ENCODE measurements at regions not wholly inside any gene's neighbourhood (a gene's known extent, or its start where the extent isn't known, plus 50 kb on each side); places are given as distances from the start of the nearest gene placed in this dataset.
"Not testable (repeated sequence)": the region's sequence is repeated elsewhere in the genome, so short reads cannot be mapped to it uniquely, and the experiment has no call there.

GRCh38 chr1:229155472-229155871 lies 115.4 kb upstream of the RAB4A start:
- no peak for DNase-seq (ENCODE audit: low spot score)

DNA sequence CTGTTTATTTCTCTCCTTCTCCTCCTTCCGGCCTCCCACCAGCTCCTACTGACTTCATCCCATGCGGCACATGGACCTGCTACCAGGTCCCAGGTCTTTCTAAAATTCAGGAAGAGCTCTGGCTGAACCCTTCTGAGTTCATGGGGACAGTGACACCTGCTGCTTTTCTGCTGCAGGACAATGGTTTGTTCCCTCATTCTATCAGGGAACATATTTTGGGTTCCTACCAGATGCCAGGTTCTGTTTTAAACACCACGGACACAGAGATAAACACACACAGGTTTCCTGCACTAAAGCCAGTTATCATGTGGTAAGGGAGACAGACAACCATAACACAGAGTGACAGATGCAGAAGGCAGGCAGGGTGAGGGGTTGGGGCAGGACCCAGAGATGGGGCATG lies 114.0 kb upstream of the RAB4A start:
- DNase-seq (ENCODE audit: low spot score), result peak; percentile 56

DNA sequence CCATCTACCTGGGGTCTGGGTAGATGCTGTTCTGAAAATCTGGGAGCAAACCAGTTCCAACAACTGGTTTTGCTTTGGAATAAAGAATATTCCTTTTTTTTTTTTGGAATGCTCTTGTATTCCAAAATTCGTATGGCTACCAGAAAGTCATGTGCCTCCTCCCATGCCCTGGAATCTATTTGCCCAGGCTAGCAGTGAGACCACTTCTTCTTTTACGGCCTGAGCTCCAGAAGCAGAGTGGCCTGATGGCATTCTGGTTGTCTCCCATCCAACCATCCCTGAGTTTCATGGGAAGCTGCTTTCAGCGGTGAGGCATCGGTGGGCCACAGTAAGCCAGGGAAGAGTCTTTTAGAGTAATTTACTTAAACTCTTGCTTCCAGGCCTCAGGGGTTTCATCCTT lies 113.4 kb upstream of the RAB4A start:
- DNase-seq (ENCODE audit: low spot score), result no peak

DNA sequence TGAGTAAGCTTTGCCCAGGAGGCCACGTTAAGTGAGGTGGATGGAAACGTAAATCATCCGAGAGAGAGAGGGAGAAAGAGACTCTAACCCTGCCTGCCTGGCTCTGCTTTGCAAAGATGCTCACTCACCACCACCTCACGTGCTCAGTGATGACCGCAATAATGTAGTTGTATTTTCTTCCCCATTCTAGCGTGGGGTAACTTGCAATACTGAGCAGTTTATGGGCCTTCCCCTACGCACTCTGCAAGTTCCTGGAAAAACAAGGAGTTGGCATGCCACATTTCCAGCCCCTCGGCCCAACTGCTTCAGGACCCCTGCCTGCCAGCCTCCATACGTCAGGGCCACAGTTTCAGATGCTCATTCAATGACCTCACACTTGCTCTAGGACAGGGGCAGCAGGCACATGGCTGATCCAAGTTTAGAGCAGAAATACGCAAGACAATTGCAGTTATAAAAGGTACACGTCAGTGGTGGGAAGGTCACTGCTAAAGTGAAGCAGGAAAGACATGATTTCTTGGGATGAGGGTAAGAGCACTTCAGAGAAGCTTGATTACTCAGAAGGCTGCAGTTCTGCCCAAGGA lies 112.5 kb upstream of the RAB4A start:
- no peak for DNase-seq (ENCODE audit: low spot score)

- DNase-seq (ENCODE audit: low spot score), result no peak
Observed at GRCh38 chr1:229158927-229159326, 112.0 kb upstream of the RAB4A start.

GRCh38 chr1:229159668-229160544 lies 111.0 kb upstream of the RAB4A start:
- DNase-seq (ENCODE audit: low spot score), result no peak

GRCh38 chr1:229161740-229162139 lies 109.2 kb upstream of the RAB4A start:
- DNase-seq (ENCODE audit: low spot score), result no peak

DNA sequence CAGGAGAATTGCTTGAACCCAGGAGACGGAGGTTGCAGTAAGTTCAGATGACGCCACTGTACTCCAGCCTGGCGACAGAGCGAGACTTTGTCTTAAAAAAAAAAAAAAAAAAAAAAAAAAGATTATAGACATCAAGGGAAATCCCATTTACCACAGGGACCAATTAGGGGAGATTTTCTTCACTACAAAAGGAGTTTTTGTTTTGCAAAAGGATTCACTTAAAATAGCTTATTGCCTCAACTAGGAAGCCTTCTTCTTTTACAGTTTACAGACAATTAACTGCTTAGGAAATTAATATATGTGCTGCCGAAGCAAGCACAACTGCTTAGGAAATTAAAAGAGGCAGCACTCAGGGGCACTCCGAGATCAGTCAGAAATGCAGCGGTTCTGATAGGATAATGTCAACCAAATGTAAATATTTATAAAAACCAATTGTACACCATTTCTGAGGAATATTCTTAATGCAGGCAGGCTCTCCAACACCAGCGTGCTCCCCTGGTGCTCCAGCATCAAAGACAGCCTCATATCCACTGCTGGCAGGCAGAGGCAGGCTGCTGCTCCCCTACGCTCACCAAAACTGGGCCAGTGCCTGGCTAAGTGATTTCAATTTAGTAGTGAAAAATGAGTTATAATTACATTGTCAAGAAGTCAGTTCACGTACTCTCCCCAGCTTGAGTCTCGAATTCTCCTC lies 107.9 kb upstream of the RAB4A start:
- no peak for DNase-seq (ENCODE audit: low spot score)

DNA sequence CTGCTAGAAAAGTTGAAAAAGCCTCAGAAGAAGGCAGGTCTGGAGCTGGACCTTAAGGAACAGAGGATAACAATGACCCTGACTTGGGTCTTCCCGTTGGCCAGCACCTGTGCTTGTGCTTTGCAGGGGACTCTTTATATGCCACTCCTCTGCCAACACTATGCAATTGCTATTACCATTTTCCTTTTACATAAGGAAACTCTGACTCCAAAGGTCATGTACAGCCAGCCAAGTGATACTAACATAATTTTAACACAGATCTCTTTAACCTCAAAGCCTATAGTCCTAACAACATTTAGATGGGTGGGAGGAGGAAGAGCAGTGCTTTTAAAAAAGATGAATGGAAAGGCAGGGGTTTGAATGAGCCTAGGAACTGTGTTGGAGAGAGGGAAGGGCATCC lies 106.6 kb upstream of the RAB4A start:
- DNase-seq (ENCODE audit: low spot score), result no peak

GRCh38 chr1:229164836-229165735 lies 105.8 kb upstream of the RAB4A start:
- DNase-seq (ENCODE audit: low spot score), result no peak

- DNase-seq (ENCODE audit: low spot score), result no peak
Observed at GRCh38 chr1:229167318-229167717, 103.6 kb upstream of the RAB4A start.

DNA sequence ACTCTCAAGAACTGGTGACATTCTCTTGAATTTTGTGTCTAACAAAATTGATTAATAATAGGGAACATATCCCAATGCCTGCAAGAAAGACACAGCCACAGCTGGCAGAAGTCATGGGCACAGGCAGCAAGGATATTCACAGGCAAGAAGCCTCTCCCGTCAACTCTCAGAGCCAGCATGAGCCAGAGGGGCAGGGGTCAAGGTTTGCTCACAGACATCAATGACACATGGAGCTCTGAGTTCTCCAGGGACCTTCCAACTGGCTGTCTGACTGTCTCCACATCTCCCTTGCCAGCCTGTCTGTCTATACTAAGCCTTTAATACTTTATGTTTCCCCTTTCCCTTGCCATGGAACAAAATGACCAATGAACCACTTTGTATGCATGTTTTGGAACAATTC lies 101.5 kb upstream of the RAB4A start:
- no peak for DNase-seq (ENCODE audit: low spot score)

DNA sequence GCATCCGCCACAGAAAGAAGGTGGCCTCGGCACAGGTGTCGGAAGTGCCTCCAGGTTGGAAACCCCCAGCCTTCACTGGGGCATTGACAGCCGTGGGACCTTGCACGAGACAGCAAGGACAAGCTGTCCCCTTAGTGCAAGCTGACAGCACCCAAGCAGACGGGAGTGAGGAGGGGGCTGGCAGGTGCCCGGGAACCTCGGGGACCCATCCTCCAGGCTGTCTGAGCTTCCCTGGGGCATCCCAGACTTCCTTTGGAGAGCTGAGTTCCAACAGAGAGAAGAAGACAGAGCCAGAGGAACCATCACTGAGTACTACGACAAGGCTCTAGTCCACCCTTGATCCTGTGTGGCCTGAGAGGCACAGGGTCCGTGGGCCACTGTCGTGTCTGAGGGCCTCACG lies 100.6 kb upstream of the RAB4A start:
- DNase-seq (ENCODE audit: low spot score), result no peak

DNA sequence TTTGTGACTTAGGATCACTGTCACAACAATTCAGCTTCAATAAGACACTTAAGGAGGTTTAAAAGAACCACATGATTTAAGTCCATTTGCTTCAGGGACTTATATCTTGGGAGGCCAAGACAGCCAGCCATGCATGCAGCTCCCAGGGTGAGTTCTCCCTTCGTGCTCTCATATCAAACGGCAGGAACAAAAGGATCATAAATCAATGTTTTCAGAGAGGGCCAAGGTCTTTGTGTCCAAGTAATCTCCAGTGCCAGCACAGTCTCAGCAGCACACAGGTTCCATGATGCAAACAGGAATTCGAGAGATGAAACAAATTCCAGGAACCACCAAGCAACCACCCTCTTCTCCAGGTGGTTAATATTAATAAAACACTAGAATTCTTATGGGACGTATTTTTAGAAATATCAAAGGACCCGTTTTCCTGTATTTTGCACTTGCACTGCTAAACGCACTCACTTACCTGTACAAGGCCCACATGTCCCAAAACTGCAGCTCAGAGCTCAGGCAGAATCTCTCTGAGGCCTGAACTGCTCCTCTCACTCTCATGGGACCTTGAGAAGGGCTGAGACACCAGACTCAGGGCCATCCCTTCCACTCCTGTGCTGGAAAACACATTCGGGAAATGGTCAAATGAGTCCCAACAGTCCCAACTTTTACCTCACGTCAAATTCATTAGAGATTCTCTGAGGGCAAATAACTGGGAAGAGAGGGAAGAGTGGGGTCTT lies 100.0 kb upstream of the RAB4A start:
- no peak for DNase-seq (ENCODE audit: low spot score)

GRCh38 chr1:229171934-229172333 lies 99.0 kb upstream of the RAB4A start:
- DNase-seq (ENCODE audit: low spot score), result no peak

DNA sequence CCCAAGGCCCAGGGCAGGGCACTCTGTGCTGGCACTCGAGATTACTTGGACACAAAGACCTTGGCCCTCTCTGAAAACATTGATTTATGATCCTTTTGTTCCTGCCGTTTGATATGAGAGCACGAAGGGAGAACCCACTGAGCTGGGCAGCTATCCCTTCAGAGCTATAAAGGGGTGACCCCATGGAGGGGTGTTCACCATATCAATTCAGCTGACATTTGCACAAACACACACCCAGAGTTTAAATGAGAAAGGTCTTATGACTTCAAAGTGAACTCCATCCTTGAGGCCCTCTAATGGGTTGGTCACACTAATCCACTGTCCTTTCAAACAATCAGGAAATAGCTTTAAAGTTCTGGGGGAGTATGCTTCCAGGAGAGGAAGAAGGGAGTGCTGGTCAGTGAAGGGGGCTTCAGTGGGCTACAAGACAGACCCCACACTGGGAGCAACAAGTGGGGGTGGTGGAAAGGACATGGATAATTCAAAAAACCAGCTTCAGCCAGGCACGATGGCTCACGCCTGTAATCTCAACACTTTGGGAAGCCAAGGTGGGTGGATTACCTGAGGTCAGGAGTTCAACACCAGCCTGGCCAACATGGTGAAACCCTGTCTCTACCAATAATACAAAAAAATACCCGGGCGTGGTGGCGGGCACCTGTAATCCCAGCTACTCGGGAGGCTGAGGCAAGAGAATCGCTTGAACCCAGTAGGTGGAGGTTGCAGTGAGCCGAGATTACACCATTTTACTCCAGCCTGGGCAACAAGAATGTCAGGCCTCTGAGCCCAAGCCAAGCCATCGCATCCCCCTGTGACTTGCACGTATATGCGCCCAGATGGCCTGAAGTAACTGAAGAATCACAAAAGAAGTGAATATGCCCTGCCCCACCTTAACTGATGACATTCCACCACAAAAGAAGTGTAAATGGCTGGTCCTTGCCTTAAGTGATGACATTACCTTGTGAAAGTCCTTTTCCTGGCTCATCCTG lies 97.1 kb upstream of the RAB4A start:
- not testable (repeated sequence) for DNase-seq (ENCODE audit: low spot score)

GRCh38 chr1:229175297-229175696 lies 95.6 kb upstream of the RAB4A start:
- DNase-seq (ENCODE audit: low spot score), result not testable (repeated sequence)

DNA sequence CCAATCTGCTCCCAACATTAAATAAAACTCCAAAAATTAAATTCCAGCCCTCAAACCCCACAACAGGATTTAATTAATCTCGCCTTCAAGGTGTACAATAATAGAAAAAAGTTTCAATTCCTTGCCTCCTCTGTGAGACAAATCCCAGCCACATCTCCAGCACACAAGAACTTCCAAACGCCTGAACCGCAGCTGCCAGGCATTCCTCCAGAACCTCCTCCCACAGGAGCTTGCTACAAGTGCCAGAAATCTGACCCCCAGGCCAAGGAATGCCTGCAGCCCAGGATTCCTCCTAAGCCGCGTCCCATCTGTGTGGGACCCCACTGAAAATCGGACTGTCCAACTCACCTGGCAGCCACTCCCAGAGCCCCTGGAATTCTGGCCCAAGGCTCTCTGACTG lies 94.5 kb upstream of the RAB4A start:
- DNase-seq (ENCODE audit: low spot score), result not testable (repeated sequence)

- DNase-seq (ENCODE audit: low spot score), result no peak
Observed at GRCh38 chr1:229180161-229180560, 90.8 kb upstream of the RAB4A start.

- no peak for DNase-seq (ENCODE audit: low spot score)
Observed at GRCh38 chr1:229181419-229181818, 89.5 kb upstream of the RAB4A start.

Data from iPS-NIHi11 (cell line).